GM23338 (cell line): ENCODE measurements at regions not wholly inside any gene's neighbourhood (a gene's known extent, or its start where the extent isn't known, plus 50 kb on each side); places are given as distances from the start of the nearest gene placed in this dataset.

Experiments
- ATAC-seq: fragments of 200-7000 bp; cut with Tn5 transposase; 3 replicates; pipeline ENCODE4 v1.9.1; 2020
- DNase-seq: peaks from one replicate; pipeline ENCODE4 v3.0.0-alpha.2; 2015; ENCODE audit warnings: low spot score
- H2AFZ ChIP-seq: fragments of 200-600 bp; sonication (generic); 2 replicates; pipeline ENCODE4 v1.8.0; 2016; ENCODE audit warnings: antibody characterized with exemption, mild to moderate bottlenecking, moderate library complexity
- H3F3A ChIP-seq: fragments of 200-600 bp; sonication (generic); replicated peaks from 2 replicates; pipeline ENCODE4 v1.8.0; 2017; ENCODE audit warnings: antibody characterized with exemption, mixed run types, low read depth
- H3K27ac ChIP-seq: fragments of 200-600 bp; sonication (generic); 2 replicates; pipeline ENCODE4 v1.6.1; 2016; ENCODE audit warnings: low read depth
- H3K27me3 ChIP-seq: fragments of 200-600 bp; sonication (generic); 2 replicates; pipeline ENCODE4 v1.8.0; 2016; ENCODE audit warnings: mild to moderate bottlenecking, mixed run types, moderate library complexity; ENCODE audit not compliant: insufficient read depth
- H3K36me3 ChIP-seq: fragments of 200-600 bp; sonication (generic); 2 replicates; pipeline ENCODE4 v1.8.0; 2016; ENCODE audit warnings: mild to moderate bottlenecking; ENCODE audit not compliant: insufficient read depth
- H3K4me1 ChIP-seq: fragments of 200-600 bp; sonication (generic); 2 replicates; pipeline ENCODE4 v1.8.0; 2016; ENCODE audit warnings: mild to moderate bottlenecking, moderate library complexity; ENCODE audit not compliant: insufficient read depth
- H3K4me2 ChIP-seq: fragments of 200-600 bp; sonication (generic); 2 replicates; pipeline ENCODE4 v1.7.1; 2017; ENCODE audit warnings: mixed run types
- H3K4me3 ChIP-seq: fragments of 200-600 bp; sonication (generic); 2 replicates; pipeline ENCODE4 v1.6.1; 2016; ENCODE audit warnings: mixed run types
- H3K79me2 ChIP-seq: fragments of 200-600 bp; sonication (generic); replicated peaks from 2 replicates; pipeline ENCODE4 v1.8.0; 2017; ENCODE audit warnings: mild to moderate bottlenecking; ENCODE audit not compliant: insufficient read depth
- H3K9me2 ChIP-seq: fragments of 200-600 bp; sonication (generic); 2 replicates; pipeline ENCODE4 v1.8.0; 2017; ENCODE audit not compliant: insufficient read depth
- H4K20me1 ChIP-seq: fragments of 200-600 bp; sonication (generic); replicated peaks from 2 replicates; pipeline ENCODE4 v1.8.0; 2017; ENCODE audit warnings: mild to moderate bottlenecking; ENCODE audit not compliant: insufficient read depth
- H3K27ac Mint-ChIP-seq: 2 replicates; pipeline ENCODE4 v1.8.0; 2020; ENCODE audit warnings: inconsistent platforms, mild to moderate bottlenecking, moderate library complexity, mixed read lengths
- H3K27me3 Mint-ChIP-seq: 3 replicates; pipeline ENCODE4 v1.8.0; 2022; ENCODE audit warnings: low read depth, mild to moderate bottlenecking, moderate library complexity, mixed read lengths, inconsistent platforms; ENCODE audit not compliant: insufficient read depth, poor library complexity
- H3K36me3 Mint-ChIP-seq: 3 replicates; pipeline ENCODE4 v1.8.0; 2021; ENCODE audit warnings: low read depth, mild to moderate bottlenecking, inconsistent platforms, moderate library complexity, mixed read lengths
- H3K4me1 Mint-ChIP-seq: 3 replicates; pipeline ENCODE4 v1.8.0; 2020; ENCODE audit warnings: mild to moderate bottlenecking, inconsistent platforms, mixed read lengths
- H3K4me3 Mint-ChIP-seq: 3 replicates; pipeline ENCODE4 v1.8.0; 2021; ENCODE audit warnings: moderate library complexity, mild to moderate bottlenecking, inconsistent platforms, mixed read lengths
- H3K9me3 Mint-ChIP-seq: 3 replicates; pipeline ENCODE4 v1.8.0; 2020; ENCODE audit warnings: moderate library complexity, mild to moderate bottlenecking, inconsistent platforms, mixed read lengths
- CREB1 ChIP-seq: fragments of 250-450 bp; sonication (Bioruptor Pico); IDR thresholded peaks from 2 replicates; pipeline ENCODE4 v1.5.0; 2020; ENCODE audit warnings: low read depth, mild to moderate bottlenecking, moderate library complexity
- CTCF ChIP-seq, 2 experiments: fragments of 200-600 bp in 1 of 2; sonication (generic) in 1 of 2; conservative IDR thresholded peaks; 2 replicates each; pipeline versions ENCODE4 v1.5.1 to v1.6.1; 2016 to 2017; ENCODE audit warnings: antibody characterized with exemption in 2 of 2, low read depth in 2 of 2, mild to moderate bottlenecking in 2 of 2, moderate library complexity in 1 of 2
- ETS1 ChIP-seq: IDR thresholded peaks from 2 replicates; pipeline ENCODE4 v1.6.1; 2016; ENCODE audit warnings: antibody characterized with exemption
- EZH2 ChIP-seq: fragments of 200-600 bp; sonication (generic); IDR thresholded peaks from one replicate; pipeline ENCODE4 v1.8.0; 2017; ENCODE audit warnings: antibody characterized with exemption, mild to moderate bottlenecking, low read depth; ENCODE audit not compliant: unreplicated experiment
- EZH2phosphoT487 ChIP-seq: fragments of 200-600 bp; sonication (generic); IDR thresholded peaks from one replicate; pipeline ENCODE4 v1.8.1; 2018; ENCODE audit warnings: antibody characterized with exemption; ENCODE audit not compliant: unreplicated experiment
- JUNB ChIP-seq: IDR thresholded peaks from one replicate; pipeline ENCODE4 v1.6.1; 2016; ENCODE audit warnings: antibody characterized with exemption; ENCODE audit not compliant: unreplicated experiment
- NANOG ChIP-seq: IDR thresholded peaks from 2 replicates; pipeline ENCODE4 v1.6.1; 2016; ENCODE audit warnings: antibody characterized with exemption, borderline replicate concordance
- POLR2AphosphoS5 ChIP-seq: IDR thresholded peaks from 2 replicates; pipeline ENCODE4 v1.6.1; 2016; ENCODE audit warnings: antibody characterized with exemption, low read depth
- STAT1 ChIP-seq: IDR thresholded peaks from one replicate; pipeline ENCODE4 v1.6.1; 2016; ENCODE audit warnings: antibody characterized with exemption; ENCODE audit not compliant: unreplicated experiment
- ZNF462 ChIP-seq: fragments of 250-450 bp; sonication (Bioruptor Pico); IDR thresholded peaks from 2 replicates; pipeline ENCODE4 v1.5.0; 2020; ENCODE audit warnings: mild to moderate bottlenecking, moderate library complexity

- TF ChIP-seq ZNF462 (CRISPR knock-in tag) (no peak), EZH2phosphoT487 (no peak), EZH2 (no peak), JUNB (no peak), STAT1 (no peak), NANOG (no peak), CTCF (conservative IDR thresholded peaks at IDR 0.05; ENCODE audit: low read depth in 2 of 2) (no peak)
These were observed 66.4 kb upstream of the CFAP46 start (continued) for GRCh38 chr10:133008736-133009135.

GRCh38 chr10:133008196-133008595 lies 65.8 kb upstream of the CFAP46 start:
- no peak for ATAC-seq
- no peaks in the 10 kb centered on the region for H3K4me1 Mint-ChIP-seq

More at GRCh38 chr10:133008196-133008595, 65.8 kb upstream of the CFAP46 start:
- Histone ChIP-seq H2AFZ (no peak overlapping the region), H3K4me2 (no peak overlapping the region), H3K4me3 (no peak overlapping the region), H3F3A (peaks cover 12% of the 10 kb centered on the region), H3K27ac (no peak overlapping the region), H3K4me1 (no peaks in the 10 kb centered on the region), H4K20me1 (no peaks in the 10 kb centered on the region), H3K36me3 (no peaks in the 10 kb centered on the region), H3K27me3 (no peaks in the 10 kb centered on the region), H3K79me2 (no peaks in the 10 kb centered on the region), H3K9me2 (no peaks in the 10 kb centered on the region)
- TF ChIP-seq ETS1: no peak
- TF ChIP-seq POLR2AphosphoS5: no peak
- no peak for TF ChIP-seq CTCF (conservative IDR thresholded peaks at IDR 0.05; ENCODE audit: low read depth in 2 of 2)
- no peak for TF ChIP-seq CREB1 (CRISPR knock-in tag)
- no peak for TF ChIP-seq STAT1
- no peak for TF ChIP-seq EZH2
- no peak for TF ChIP-seq NANOG
- no peak for TF ChIP-seq JUNB
- Mint-ChIP-seq H3K9me3 (peaks cover 2% of the 10 kb centered on the region; the same call in 1 of the 3 replicates), H3K27ac (no peak overlapping the region), H3K27me3 (peaks cover 1% of the 10 kb centered on the region), H3K4me3 (no peak overlapping the region), H3K36me3 (no peaks in the 10 kb centered on the region)
- DNase-seq: no peak
